ENCODE measurements at regions not wholly inside any gene's neighbourhood (a gene's known extent, or its start where the extent isn't known, plus 50 kb on each side); places are given as distances from the start of the nearest gene placed in this dataset.

- Histone ChIP-seq H3K36me3 (no peaks in the 10 kb centered on the region), H3K27ac (no peak overlapping the region), H3K27me3 (peaks cover 0 to 4% (median 0%) of the 10 kb centered on the region in 4 donors), H3K4me1 (no peaks in the 10 kb centered on the region), H3K9me3 (no peaks in the 10 kb centered on the region), H3K4me3 (no peak overlapping the region)
- TF ChIP-seq CTCF (IDR thresholded peaks at IDR 0.05) = no peak
- WGBS, 2 donors = 75 to 77% methylated on average over 3 of the region's 3 CpGs
- DNase-seq (no peak), FAIRE-seq (no peak), ATAC-seq (no peak)
- intact Hi-C loops (cut with DNase I) = no loop called here
These were observed 221.7 kb upstream of the RXFP2 start for GRCh38 chr13:31517599-31517998.

- no peak for FAIRE-seq
- Histone ChIP-seq H3K4me3 (no peak overlapping the region), H3K36me3 (no peaks in the 10 kb centered on the region), H3K4me1 (no peaks in the 10 kb centered on the region), H3K27me3 (peaks cover 0 to 4% (median 0%) of the 10 kb centered on the region in 4 donors), H3K9me3 (no peaks in the 10 kb centered on the region), H3K27ac (no peak overlapping the region)
- TF ChIP-seq CTCF (IDR thresholded peaks at IDR 0.05) = no peak
- intact Hi-C loops (cut with DNase I) = no loop called here
- no peak for ATAC-seq
- 57 to 67% methylated on average over 4 of the region's 4 CpGs for WGBS, 2 donors
- no peak for DNase-seq
These were observed 220.7 kb upstream of the RXFP2 start for GRCh38 chr13:31518645-31519044.

GRCh38 chr13:31521435-31521834, 217.9 kb upstream of the RXFP2 start:
- intact Hi-C loops (cut with DNase I) = no loop called here
- DNase-seq (no peak), ATAC-seq (no peak), FAIRE-seq (no peak)
- Histone ChIP-seq H3K36me3 (no peaks in the 10 kb centered on the region), H3K4me1 (no peaks in the 10 kb centered on the region), H3K9me3 (no peaks in the 10 kb centered on the region), H3K27ac (no peak overlapping the region), H3K4me3 (no peak overlapping the region), H3K27me3 (peaks cover 0 to 4% (median 0%) of the 10 kb centered on the region in 4 donors)
- no peak for TF ChIP-seq CTCF (IDR thresholded peaks at IDR 0.05)

- H3K27me3 ChIP-seq = peaks cover 0 to 4% (median 0%) of the 10 kb centered on the region in 4 donors
- no peak for TF ChIP-seq CTCF (IDR thresholded peaks at IDR 0.05)
- H3K9me3 ChIP-seq = no peaks in the 10 kb centered on the region
- no peak for ATAC-seq
- H3K27ac ChIP-seq = no peak overlapping the region
- DNase-seq = no peak
- WGBS, 2 donors = 58 to 59% methylated on average over 1 of the region's 1 CpG
- no peak for FAIRE-seq
- no peak overlapping the region for H3K4me3 ChIP-seq
- no peaks in the 10 kb centered on the region for H3K36me3 ChIP-seq
- intact Hi-C loops (cut with DNase I) = no loop called here
- H3K4me1 ChIP-seq = no peaks in the 10 kb centered on the region
These were observed 216.9 kb upstream of the RXFP2 start for GRCh38 chr13:31522396-31522795.

GRCh38 chr13:31528176-31528575, 211.2 kb upstream of the RXFP2 start:
- H3K36me3 ChIP-seq = no peaks in the 10 kb centered on the region
- H3K4me1 ChIP-seq = no peaks in the 10 kb centered on the region
- no peak for FAIRE-seq
- no peak for ATAC-seq
- H3K27me3 ChIP-seq = no peaks in the 10 kb centered on the region
- H3K4me3 ChIP-seq = no peak overlapping the region
- intact Hi-C loops (cut with DNase I) = no loop called here
- H3K27ac ChIP-seq = no peak overlapping the region
- no peaks in the 10 kb centered on the region for H3K9me3 ChIP-seq
- 46 to 57% methylated on average over 3 of the region's 3 CpGs for WGBS, 2 donors
- DNase-seq = no peak
- TF ChIP-seq CTCF (IDR thresholded peaks at IDR 0.05) = no peak

Measured in pancreas (tissue), 10 donors.